Mucosa of descending colon (tissue), 3 donors: ENCODE measurements at regions not wholly inside any gene's neighbourhood (a gene's known extent, or its start where the extent isn't known, plus 50 kb on each side); places are given as distances from the start of the nearest gene placed in this dataset.

Experiments used
- ATAC-seq: fragments of 200-7000 bp; cut with Tn5 transposase; one replicate; pipeline ENCODE4 v1.9.1; 2020; ENCODE audit warnings: mild to moderate bottlenecking, moderate library complexity
- DNase-seq, 3 donors: peaks; one replicate each; pipeline ENCODE4 v3.0.0-alpha.2; 2020
- H3K36me3 ChIP-seq: fragments of 200-600 bp; one replicate; pipeline ENCODE4 v1.8.0; 2021; ENCODE audit warnings: low read depth, mild to moderate bottlenecking
- H3K4me1 ChIP-seq: fragments of 200-600 bp; one replicate; pipeline ENCODE4 v1.8.0; 2021; ENCODE audit warnings: low read depth, mild to moderate bottlenecking
- H3K4me3 ChIP-seq: fragments of 200-600 bp; one replicate; pipeline ENCODE4 v1.8.0; 2021; ENCODE audit warnings: mild to moderate bottlenecking
- H3K9me3 ChIP-seq: fragments of 200-600 bp; one replicate; pipeline ENCODE4 v1.8.0; 2021; ENCODE audit warnings: mild to moderate bottlenecking
- intact Hi-C, 2 donors: fragments of 100-400 bp; cut with DNase I in 1 of 2; cut with micrococcal nuclease in 1 of 2; formaldehyde crosslinking; loops; one replicate each; pipeline versions ENCODE4 v1.11.0 to v1.11.1; 2022; cut with DNase I, micrococcal nuclease
- TF ChIP-seq, protein P1 (sequence below): fragments of 200-600 bp; IDR thresholded peaks from one replicate; pipeline ENCODE4 v1.8.0; 2022; ENCODE audit warnings: antibody characterized with exemption, mild to moderate bottlenecking
- donor health status: DM: no; HTN: no; CAD: no; lungs with moderate emphysema.
- donor health status: DM: no; HTN: no; CAD: no.
- donor health status: DM: no; HTN: yes; CAD: no.

DNA sequence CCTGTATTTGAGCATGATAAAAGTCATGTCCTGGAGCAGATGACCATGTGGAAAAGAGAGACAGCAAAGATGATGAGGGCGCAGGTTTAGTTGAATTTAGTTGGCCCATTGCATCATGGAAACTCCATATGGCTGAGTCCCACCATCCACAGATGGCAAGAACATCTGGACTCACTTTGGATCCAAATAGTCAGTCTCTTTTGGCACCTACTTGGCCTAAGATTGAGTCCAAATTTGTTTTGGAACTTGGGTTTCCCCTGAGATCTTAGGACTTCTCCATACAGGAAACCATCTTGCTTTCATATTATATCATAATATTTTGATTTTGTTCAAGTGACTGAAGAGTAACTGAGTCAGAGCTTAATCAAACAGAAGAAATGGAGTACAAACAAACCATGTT is 217.5 kb downstream of the DRD1 start:
- ATAC-seq (no peak), DNase-seq (no peak)

DNA sequence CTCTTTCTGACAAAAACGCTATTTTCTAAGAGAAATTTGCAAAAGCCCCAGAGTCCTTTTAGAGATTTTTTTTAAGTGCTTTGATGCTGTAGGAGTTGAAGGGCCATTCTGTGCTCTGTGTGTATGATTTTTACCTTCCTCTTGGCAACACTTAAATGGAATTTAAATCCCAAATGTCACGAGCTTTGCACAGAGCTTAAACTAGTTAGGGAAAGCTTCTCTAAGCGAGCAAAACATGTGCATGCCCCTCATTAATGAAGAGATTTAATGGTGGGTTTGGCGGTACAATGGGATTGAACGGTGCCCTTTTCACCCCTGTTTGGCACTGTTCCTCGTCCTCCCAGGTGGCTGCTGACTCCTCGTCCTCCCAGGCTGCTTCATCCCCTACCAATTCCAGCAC is 220.7 kb downstream of the DRD1 start:
- no peaks in the 10 kb centered on the region for H3K9me3 ChIP-seq
- no peaks in the 10 kb centered on the region for H3K4me1 ChIP-seq
- no peak overlapping the region for H3K4me3 ChIP-seq
- intact Hi-C loops: no loop called here
- TF ChIP-seq, protein P1, sequence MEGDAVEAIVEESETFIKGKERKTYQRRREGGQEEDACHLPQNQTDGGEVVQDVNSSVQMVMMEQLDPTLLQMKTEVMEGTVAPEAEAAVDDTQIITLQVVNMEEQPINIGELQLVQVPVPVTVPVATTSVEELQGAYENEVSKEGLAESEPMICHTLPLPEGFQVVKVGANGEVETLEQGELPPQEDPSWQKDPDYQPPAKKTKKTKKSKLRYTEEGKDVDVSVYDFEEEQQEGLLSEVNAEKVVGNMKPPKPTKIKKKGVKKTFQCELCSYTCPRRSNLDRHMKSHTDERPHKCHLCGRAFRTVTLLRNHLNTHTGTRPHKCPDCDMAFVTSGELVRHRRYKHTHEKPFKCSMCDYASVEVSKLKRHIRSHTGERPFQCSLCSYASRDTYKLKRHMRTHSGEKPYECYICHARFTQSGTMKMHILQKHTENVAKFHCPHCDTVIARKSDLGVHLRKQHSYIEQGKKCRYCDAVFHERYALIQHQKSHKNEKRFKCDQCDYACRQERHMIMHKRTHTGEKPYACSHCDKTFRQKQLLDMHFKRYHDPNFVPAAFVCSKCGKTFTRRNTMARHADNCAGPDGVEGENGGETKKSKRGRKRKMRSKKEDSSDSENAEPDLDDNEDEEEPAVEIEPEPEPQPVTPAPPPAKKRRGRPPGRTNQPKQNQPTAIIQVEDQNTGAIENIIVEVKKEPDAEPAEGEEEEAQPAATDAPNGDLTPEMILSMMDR: no peak
- no peaks in the 10 kb centered on the region for H3K36me3 ChIP-seq
- DNase-seq: no peak
- ATAC-seq: no peak

More for the DNA sequence above, 217.5 kb downstream of the DRD1 start:
- TF ChIP-seq, protein P1: no peak
- no peaks in the 10 kb centered on the region for H3K4me1 ChIP-seq
- no peaks in the 10 kb centered on the region for H3K36me3 ChIP-seq
- intact Hi-C loops: no loop called here
- no peak overlapping the region for H3K4me3 ChIP-seq
- no peaks in the 10 kb centered on the region for H3K9me3 ChIP-seq

DNA sequence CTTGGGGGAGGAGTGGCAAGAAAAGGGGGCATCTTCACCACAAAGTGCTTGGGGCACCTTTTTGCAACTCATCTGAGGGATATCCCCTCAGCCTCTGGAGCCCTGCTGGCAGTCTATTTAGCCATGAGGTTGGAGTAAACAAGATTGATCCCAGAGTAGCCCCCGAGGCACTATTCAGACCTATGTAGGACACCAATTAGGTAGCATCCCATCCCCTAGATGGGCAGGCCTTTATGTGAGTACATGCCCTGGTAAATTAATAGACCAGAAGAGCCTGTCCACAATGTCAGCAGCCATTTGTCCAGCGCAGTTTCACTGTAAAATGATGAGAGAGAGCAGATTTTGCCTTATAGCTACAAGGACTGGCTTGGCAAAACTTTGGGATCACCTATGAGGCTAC is 221.4 kb downstream of the DRD1 start:
- intact Hi-C loops: no loop called here

DNA sequence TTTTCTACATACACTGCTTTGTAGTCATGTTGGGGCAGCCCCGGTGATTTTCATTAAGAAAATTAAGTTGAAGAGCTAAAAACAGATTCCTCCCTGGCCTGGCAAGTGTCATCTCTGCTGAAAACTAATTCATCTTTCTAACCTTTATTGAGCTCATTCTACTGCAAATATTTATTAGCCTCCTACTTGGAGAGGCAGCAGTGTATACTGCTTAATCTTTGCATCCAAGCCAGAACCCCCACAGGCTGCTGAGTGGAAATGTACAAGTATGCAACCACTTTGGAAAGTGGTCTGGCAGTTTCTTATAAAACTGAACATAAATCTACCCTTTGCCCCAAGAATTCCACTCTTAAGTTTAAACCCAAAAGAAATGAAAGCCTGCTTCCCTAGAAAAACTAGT is 223.4 kb downstream of the DRD1 start:
- intact Hi-C loops: no loop called here
- no peak for ATAC-seq
- TF ChIP-seq, protein P1: no peak

More for the DNA sequence above, 221.4 kb downstream of the DRD1 start:
- ATAC-seq (no peak), DNase-seq (no peak)
- no peaks in the 10 kb centered on the region for H3K36me3 ChIP-seq
- TF ChIP-seq, protein P1: no peak
- no peak overlapping the region for H3K4me3 ChIP-seq
- no peaks in the 10 kb centered on the region for H3K9me3 ChIP-seq
- H3K4me1 ChIP-seq: no peaks in the 10 kb centered on the region

DNA sequence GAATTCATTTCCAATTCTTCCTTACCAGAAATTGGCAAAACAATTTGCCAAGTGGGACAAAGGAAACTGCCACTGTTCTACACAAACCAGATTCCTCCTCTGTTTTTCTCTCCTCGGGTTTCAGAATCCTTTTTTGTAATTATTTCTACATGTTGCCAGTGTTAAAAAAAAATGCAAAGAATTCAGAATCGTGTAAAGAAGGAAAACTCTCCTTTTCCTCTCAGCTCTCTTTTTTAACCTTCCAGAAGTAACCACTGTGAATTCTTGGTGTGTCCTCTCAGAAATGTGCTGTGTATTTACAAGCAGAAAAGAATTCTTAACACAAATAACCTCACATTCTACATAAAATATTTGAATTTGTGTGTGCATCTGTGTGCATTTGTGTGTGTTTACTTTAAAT is 224.6 kb downstream of the DRD1 start:
- no peaks in the 10 kb centered on the region for H3K4me1 ChIP-seq
- intact Hi-C loops: no loop called here
- no peaks in the 10 kb centered on the region for H3K36me3 ChIP-seq
- no peaks in the 10 kb centered on the region for H3K9me3 ChIP-seq
- ATAC-seq (no peak), DNase-seq (no peak)
- no peak overlapping the region for H3K4me3 ChIP-seq
- TF ChIP-seq, protein P1: no peak

More for the DNA sequence above, 223.4 kb downstream of the DRD1 start:
- Histone ChIP-seq H3K4me1 (no peaks in the 10 kb centered on the region), H3K36me3 (no peaks in the 10 kb centered on the region), H3K9me3 (no peaks in the 10 kb centered on the region), H3K4me3 (no peak overlapping the region)
- DNase-seq: no peak

DNA sequence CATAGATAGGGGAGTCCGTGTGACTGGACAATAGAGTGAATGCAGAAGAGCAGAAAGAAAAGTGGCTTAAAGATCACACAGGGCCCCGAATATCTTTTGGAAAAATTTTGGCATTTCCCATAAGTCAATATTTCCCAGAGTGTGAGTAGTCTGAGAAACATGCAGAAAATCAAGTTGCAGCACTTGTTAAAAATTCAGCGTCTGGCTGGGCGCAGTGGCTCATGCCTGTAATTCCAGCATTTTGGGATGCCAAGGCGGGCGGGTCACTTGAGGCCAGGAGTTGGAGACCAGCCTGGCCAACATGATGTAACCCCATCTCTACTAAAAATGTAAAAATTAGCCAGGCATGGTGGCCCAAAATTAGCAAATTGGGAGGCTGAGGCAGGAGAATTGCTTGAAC is 227.0 kb downstream of the DRD1 start:
- TF ChIP-seq, protein P1: no peak
- H3K36me3 ChIP-seq: no peaks in the 10 kb centered on the region
- no peak overlapping the region for H3K4me3 ChIP-seq
- intact Hi-C loops: no loop called here
- no peaks in the 10 kb centered on the region for H3K9me3 ChIP-seq
- no peak for DNase-seq
- ATAC-seq: no peak
- H3K4me1 ChIP-seq: no peaks in the 10 kb centered on the region
